ENCODE measurements at regions not wholly inside any gene's neighbourhood (a gene's known extent, or its start where the extent isn't known, plus 50 kb on each side); places are given as distances from the start of the nearest gene placed in this dataset.
"Not testable (repeated sequence)": the region's sequence is repeated elsewhere in the genome, so short reads cannot be mapped to it uniquely, and the experiment has no call there.

DNA sequence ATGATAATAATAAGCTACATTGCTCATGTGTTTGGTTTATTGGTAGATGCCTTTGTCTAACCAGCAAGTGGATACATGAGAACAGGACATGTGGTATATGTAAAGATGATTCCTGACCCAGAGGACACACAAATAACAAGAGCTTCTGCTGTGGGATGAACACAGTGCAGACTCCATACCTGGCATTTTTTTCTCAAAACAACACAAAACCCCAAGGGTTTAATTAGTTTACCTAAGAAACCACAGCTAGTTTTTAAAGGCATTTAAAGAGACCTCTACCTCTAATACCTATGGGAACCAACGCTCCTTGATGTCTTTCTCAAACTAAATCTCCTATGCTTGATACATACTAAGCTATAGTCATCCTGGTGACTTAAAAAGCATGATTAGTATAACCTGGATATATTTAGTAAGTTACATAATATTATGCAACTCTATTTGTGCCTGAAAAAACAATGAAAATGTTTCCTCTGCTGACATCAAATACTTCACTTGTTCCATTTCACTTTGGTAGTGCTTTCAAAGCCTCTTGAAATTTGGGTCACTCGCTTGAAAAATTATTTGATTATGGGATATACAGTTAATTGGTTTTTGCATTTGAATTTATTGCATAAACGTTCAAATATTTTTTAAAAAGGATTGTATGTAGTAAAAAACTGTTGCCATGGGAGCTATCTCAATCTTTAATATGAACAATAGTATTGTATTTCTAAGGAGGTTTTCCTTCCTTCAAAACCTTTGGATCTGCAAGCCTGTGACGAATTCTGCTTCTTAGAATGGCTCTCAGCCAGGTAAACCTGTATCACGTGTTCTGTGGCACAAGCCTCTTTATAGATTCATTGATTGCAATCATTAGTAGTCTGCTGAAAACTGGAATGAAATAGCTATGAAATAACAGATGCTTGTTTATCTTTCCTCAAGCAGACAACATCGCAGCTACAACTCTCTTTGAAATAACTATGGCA is 233.0 kb upstream of the KCNMB2 start:
- no peak for DNase-seq

- DNase-seq, result no peak
Observed at GRCh38 chr3:178304758-178305467, 231.3 kb upstream of the KCNMB2 start.

DNA sequence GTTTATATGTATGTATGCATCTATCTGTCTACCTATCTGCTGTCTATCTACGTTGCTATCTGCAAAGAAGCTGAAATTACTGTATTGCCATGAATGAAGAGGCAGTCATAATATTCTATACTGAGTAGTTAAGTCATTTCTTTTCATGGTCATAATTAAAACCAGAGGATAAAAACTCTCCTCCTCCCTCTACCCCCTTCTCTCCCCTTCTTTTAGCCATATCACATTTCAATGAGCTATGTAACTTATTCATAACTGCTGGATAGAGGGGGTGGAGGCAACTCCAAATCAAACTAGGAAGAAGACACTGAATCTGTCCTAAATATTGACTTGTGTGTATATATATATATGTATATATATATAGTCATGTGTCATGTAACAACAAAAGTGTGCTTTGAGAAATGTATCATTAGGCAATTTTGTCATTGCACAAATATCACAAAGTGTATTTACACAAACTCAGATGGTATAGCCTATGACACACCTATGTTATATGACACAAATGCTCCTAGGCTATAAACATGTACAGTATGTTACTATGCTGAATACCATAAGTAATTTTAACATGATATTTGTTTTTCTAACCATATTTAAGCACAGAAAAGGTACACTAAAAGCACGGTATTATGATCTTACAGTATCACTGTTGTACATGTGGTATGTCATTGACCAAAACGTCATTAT is 229.7 kb upstream of the KCNMB2 start:
- DNase-seq, result no peak

- no peak for DNase-seq
Observed at GRCh38 chr3:178308771-178309170, 227.5 kb upstream of the KCNMB2 start.

DNA sequence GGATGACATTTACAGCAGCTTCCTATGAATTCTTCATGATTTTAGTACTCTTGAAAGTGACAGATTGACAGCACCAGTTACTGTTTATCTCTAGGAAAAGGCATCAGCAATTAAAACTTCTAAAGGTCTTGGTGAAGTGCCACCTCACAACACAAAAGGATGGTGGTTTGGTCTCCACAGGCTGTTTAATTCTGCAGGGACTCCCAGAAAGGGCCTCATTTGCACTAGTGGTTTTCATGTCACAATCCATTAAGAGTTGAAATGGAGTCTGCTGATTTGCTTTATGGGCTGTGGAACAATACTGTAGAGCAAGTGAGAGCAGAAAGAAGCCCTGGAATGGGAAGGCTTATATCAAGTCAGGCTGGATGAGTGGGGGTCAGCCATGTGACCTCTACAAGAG is 225.3 kb upstream of the KCNMB2 start:
- DNase-seq, result no peak

DNA sequence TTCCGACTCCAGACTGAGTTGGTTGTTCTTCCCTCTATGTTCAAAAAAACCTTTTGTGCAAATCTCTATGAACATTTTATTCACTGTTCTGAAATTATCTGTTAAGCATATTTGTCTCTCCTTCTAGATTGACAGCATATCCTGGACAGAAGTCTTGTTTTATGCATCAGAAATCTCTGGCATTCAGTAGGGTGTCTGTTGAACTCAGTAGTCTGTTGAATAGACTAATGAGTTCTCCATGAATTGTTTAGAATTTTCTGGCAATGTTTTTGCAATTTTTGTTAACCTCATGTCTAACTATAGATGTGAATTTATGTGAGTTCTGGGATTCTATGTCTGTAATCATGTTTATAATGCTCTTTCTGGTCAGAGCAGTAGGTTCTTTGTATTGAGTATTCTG is 222.5 kb upstream of the KCNMB2 start:
- DNase-seq, result no peak

- DNase-seq, result no peak
Observed at GRCh38 chr3:178318340-178318739, 217.9 kb upstream of the KCNMB2 start.

GRCh38 chr3:178318941-178319816 is 217.1 kb upstream of the KCNMB2 start:
- DNase-seq, result no peak

- DNase-seq, result peak; percentile 6
Observed at GRCh38 chr3:178320456-178321351, 215.5 kb upstream of the KCNMB2 start.

DNA sequence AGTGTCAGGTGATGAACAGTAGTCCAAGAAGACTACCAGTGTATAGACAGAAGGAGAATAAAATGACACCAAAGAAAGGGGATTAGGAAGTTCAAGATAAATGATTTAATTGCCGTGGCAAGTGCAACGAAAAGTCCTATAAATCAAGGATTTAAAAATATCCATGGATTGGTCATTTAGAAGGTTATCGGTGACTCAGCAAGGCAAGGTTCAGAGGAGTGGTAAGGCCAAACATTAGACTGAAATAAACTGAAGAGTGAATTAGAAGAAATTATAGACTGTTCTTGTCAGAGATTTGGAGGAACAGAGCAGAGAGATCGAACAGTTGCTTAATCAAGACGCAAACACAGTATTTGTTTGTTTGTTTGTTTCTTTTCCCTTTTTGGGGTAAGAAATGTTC is 211.9 kb upstream of the KCNMB2 start:
- DNase-seq, result no peak

DNA sequence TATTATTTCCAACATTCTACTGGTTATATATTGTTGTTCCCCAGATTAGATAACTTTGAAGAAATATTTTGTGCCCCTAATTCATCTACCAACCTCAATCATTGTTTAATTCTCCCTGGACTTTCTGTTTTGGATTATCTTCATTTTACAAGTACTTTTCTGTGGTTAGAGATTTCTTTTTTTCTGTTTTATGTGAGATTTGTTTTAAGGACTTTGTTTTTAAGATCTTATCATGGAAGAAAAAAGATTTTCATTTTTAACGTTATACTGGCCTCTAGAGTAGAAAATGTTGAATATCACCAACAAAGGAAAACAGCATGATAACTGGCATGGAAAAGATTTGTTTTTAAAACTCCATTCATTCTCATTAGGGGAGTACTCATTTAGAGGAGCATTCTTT is 210.9 kb upstream of the KCNMB2 start:
- DNase-seq, result peak; percentile 33

GRCh38 chr3:178329936-178330335 is 206.3 kb upstream of the KCNMB2 start:
- DNase-seq, result no peak

GRCh38 chr3:178334239-178334638 is 202.0 kb upstream of the KCNMB2 start:
- DNase-seq, result no peak

DNA sequence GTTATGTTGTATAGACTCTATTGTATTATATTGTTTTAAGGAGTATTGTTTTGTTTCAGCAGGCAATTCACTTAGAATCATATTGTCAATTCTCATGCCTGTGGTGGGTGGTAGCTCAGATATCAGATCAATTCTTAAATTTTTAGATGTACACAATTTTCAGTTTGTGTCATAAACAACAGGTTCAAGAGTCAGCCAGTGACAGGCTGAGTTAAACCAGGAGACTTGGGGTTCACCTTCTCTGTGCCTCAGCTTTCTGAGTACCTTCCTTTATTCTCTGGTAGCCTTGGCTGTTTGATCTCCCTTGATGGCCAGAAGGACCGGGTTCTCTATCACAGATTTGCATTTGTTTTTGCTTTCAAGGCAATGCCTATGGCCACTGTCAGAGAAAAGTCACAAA is 199.9 kb upstream of the KCNMB2 start:
- DNase-seq, result no peak

DNA sequence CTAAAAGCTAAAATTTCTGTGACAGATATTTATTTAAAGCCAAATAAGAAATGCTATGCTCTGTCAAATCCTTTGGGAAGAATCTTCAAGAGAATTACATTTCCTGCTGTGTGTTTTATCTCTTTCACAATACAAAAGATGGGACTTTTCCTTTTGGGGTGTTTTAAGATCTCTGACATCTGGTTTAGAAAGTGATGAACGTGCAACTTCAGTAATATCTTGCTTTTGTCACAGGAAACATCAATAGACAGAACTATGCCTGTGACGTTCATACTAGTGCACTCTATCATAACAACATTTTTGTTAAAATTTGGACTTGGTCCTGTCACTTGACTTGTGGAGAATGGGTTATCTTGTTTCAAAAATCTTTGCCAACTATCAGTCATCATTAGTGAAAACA is 195.7 kb upstream of the KCNMB2 start:
- DNase-seq, result no peak

DNA sequence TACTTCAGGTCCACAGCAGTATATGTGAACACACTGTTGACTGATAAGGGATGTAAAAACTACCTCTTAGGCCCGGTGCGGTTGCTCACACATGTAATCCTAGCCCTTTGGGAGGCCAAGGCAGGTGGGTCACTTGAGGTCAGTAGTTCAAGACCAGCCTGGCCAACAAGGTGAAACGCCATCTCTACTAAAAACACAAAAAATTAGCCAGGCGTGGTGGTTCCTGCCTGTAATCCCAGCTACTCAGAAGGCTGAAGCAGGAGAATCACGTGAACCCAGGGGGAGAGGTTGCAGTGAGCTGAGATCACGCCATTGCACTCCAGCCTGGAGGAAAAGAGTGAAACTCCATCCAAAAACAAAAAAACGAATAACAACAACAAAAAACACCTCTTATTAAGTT is 194.6 kb upstream of the KCNMB2 start:
- no peak for DNase-seq

DNA sequence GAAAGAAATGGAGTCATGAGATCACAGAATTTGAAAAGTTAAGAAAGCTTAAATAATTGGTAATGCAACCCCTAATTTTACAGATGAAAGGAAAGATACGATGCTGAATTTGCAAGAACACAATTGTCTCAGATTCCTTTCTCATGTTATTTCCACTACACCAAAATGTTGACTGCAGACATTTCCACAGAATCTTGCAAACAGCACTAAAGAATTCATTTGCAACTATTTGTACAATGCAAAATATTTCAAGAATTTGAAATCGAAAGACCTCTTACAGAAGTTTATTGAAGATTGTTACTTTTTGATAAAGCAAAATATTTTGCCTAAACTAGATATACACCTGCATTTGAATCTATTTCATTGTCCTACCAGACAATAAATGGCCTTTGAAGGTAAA is 194.1 kb upstream of the KCNMB2 start:
- DNase-seq, result no peak

DNA sequence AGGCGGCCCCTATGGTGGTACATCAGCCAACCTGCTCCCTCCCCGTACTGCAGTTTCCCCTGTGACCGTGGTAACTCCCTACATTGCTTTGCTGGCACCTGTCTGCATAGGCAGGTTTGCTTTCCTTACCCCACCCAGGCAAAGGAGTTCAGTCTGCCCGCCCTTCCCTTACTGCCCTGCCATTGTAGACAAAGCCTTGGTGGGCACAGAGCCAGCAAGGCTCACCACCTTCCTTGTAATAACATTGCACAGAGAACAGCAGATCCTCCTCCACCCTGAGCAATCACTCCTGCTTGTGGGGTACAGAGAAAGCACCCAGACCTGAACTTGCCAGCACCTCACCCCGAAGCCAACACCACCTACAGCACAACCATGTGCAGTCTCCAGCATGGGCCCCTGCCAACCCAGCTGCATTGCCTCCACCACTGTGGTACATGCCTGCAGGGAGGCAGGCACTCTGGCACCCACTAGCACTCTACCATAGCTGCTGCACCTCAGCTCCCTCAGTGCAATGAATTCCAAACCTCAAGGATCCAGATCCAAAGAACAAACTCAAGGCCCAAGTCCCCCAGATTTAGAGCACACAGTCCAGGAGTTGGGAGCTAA is 192.7 kb upstream of the KCNMB2 start:
- DNase-seq, result no peak

GRCh38 chr3:178345944-178346343 is 190.3 kb upstream of the KCNMB2 start:
- no peak for DNase-seq

GRCh38 chr3:178348561-178349217 is 187.5 kb upstream of the KCNMB2 start:
- not testable (repeated sequence) for DNase-seq

GRCh38 chr3:178349218-178349596 is 187.0 kb upstream of the KCNMB2 start:
- DNase-seq, result not testable (repeated sequence)

Measured in COR-L47 (cell line).